GM21737 (cell line): ENCODE measurements at regions not wholly inside any gene's neighbourhood (a gene's known extent, or its start where the extent isn't known, plus 50 kb on each side); places are given as distances from the start of the nearest gene placed in this dataset.
"Not testable (repeated sequence)": the region's sequence is repeated elsewhere in the genome, so short reads cannot be mapped to it uniquely, and the experiment has no call there.

Experiments used
- ATAC-seq: cut with Tn5 transposase; IDR thresholded peaks from one replicate; pipeline ENCODE4 v1.9.1; 2021; ENCODE audit warnings: mild to moderate bottlenecking, moderate library complexity; ENCODE audit not compliant: unreplicated experiment

GRCh38 chr9:97105220-97105619, 66.3 kb upstream of the CTSV start:
- not testable (repeated sequence) for ATAC-seq

- not testable (repeated sequence) for ATAC-seq
Observed at GRCh38 chr9:97103613-97104383, 64.9 kb upstream of the CTSV start.

- not testable (repeated sequence) for ATAC-seq
Observed at GRCh38 chr9:97099540-97099939, 60.6 kb upstream of the CTSV start.

GRCh38 chr9:97096793-97097192, 57.9 kb upstream of the CTSV start:
- no peak for ATAC-seq

GRCh38 chr9:97089361-97089760, 50.4 kb upstream of the CTSV start:
- ATAC-seq = not testable (repeated sequence)
